Fibroblast of skin of right quadriceps (primary cell): ENCODE measurements at regions not wholly inside any gene's neighbourhood (a gene's known extent, or its start where the extent isn't known, plus 50 kb on each side); places are given as distances from the start of the nearest gene placed in this dataset.

Experiments
- DNase-seq: peaks from one replicate; pipeline ENCODE4 v3.0.0-alpha.2; 2013

- no peak for DNase-seq
Observed at GRCh38 chr13:91172160-91172559, 175.3 kb upstream of the MIR17HG start.

GRCh38 chr13:91174886-91175501 is 172.5 kb upstream of the MIR17HG start:
- no peak for DNase-seq

- DNase-seq = no peak
Observed at GRCh38 chr13:91178099-91178498, 169.4 kb upstream of the MIR17HG start.

GRCh38 chr13:91181892-91182291 is 165.6 kb upstream of the MIR17HG start:
- DNase-seq = no peak

DNA sequence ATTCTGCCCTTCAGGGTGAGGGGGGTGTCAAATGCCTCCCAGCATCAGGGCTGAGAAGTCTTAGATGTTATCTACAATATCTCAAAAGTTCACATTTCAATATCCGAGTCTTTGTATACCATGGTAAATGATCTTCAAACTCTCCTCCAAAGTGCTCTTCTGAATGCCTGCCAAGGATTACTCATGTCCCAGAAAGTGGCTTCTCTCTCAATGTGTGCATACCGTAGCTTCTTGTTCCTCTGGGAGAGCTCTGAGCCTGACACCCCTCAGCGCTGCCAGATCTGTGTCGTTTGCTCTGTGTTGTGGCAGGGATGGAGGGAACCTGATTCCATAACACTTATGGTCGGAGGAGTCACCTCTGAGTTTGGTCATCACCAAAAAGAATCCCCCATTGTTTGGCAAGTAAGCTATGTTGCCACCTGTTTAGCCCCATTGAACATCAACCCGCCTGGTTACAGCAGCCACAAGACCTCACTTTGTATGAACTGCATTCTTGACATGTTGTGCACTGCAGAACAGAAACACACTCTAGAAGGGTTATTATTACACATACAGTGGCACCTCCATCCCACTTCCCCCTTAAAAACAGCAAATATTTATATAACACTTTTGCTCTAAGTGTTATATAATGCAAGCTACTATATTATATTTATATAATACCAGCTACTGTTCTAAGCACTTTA is 163.1 kb upstream of the MIR17HG start:
- peak; percentile 3 for DNase-seq

DNA sequence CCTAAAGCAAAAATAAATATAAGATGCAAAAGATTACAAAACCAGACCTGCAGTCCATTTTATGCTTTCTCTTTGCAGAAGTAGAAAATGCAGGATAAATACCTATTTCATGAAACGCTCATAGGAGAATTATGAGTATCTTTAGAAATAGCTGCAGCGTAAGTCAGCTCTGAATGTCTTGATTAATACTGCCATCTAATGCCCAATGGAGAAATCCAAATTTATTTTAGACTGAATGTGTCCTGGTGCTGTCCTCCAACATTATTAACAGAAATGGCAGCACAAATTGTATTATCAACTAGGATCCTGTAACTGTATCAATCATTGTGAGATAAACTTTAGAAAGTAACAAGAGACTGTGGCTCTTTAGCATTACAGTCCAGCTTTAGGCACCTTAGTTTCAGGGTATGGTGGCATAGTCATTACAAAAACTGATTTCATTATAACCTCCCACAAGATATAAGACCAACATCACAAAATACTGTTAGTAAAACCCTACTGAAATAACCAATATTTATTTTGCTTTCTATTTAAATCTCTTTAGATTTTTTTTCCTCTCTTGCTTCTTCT is 162.1 kb upstream of the MIR17HG start:
- DNase-seq = peak; percentile 19

GRCh38 chr13:91187522-91187921 is 160.0 kb upstream of the MIR17HG start:
- no peak for DNase-seq

- no peak for DNase-seq
Observed at GRCh38 chr13:91189506-91189905, 158.0 kb upstream of the MIR17HG start.

DNA sequence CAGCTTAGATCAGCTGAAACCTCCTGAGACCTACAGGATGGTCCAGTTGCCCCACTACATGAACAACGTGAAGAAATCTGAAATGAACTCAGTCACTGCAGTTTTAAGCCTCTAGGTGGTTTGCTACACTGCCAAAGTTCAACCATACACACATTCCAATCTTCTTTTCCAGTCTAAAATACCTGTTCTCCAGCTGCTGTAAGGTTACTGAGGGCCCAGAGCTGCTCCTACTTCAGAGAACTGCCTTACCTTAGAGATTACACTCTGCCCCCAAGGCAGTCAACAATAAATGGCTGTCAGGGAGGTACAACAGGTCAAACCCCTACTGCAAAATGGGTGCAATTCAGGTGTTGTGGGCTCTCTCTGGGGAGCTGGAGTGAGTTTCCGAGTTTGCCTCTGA is 154.1 kb upstream of the MIR17HG start:
- no peak for DNase-seq

DNA sequence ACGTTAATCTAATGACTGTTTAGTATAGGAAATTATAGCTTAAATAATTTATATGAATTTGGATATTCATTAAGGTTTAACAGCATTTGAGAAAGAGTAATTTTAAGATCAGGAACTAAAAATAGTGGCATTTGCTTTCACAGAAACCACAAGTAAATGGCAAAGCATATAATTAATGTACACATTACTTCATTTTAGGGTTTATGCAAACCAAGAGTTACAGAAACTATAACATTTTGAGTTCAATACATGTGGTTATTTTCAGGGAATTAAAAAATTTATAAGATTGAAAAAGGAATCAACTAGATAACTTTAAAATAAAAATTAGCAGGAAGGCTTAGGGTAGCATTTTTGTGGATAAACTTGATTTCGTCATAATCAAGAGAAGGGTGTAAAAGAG is 151.7 kb upstream of the MIR17HG start:
- DNase-seq = no peak

DNA sequence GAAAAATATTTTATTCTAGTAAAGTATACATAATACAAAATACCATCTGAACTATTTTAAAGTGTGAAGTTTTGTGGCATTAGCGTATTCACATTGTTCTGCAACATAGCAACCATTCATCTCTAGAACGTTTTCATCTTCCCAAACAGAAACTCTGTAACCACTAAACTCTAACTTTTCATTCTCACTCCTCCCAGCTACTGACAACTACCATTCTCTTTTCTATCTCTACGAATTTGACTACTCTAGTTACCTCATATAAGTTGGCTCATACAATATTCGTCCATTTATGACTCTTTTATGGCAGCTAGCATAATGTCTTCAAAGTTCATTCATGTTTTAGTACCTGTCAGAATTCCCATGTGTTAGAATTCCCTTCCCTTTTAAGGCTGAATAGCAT is 150.5 kb upstream of the MIR17HG start:
- DNase-seq = no peak

- DNase-seq = no peak
Observed at GRCh38 chr13:91199866-91200265, 147.6 kb upstream of the MIR17HG start.

DNA sequence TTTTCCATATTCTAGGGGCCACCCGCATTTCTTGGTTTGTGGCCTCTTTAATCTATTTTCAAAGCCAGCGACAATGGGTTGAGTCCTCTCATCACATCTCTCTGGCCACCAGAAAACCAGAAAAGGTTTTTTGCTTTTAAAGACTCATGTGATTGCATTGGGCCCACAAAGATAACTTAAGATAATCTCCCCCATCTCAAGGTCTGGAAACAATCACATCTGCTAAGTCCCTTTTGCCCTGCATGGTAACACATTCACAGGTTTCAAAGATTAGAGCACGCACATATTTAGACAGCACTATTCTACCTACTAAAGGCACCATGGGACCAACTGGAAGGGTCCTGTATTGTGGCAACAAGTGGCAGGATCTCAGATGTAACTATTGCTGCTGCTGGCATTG is 147.0 kb upstream of the MIR17HG start:
- DNase-seq = no peak

- DNase-seq = no peak
Observed at GRCh38 chr13:91203430-91203829, 144.1 kb upstream of the MIR17HG start.

DNA sequence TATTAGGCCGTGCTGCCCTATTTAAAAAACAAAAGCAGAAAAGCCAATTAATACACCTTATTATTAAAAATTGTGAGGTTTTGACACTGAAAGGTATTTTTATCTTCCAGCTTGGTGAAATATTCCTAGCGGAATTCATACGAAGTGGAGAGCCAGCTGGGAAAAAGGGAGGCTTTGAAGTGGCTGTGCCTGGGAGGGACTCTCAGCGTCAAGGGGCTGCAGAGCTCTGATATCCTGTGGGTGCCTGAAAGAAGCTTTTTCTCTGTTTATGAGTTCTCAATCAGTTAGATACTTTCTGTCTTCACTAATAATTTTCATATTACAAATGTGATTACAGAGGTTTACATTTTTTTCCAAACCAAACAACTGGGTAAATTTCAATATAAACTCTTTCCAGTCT is 140.2 kb upstream of the MIR17HG start:
- DNase-seq = no peak

- no peak for DNase-seq
Observed at GRCh38 chr13:91211510-91211909, 136.0 kb upstream of the MIR17HG start.

- no peak for DNase-seq
Observed at GRCh38 chr13:91212231-91212630, 135.3 kb upstream of the MIR17HG start.

DNA sequence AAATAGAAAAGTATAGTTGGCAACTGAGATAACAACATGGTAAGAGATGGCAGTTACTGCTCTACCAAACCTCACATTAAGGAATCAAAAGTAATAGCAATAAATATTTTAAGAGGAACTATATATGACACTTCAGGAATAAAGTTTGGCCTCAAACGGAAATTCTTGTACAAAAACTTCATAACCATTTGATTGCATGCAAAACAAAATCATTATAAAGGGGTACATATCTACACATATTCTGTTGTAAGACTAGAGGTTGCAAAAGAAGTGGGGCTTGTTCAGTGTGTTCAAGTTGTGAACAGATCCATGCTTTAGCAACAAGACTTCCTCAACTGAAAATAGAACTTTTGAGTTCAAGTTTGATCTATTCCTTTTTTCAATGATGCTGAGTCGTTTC is 133.5 kb upstream of the MIR17HG start:
- DNase-seq = no peak

DNA sequence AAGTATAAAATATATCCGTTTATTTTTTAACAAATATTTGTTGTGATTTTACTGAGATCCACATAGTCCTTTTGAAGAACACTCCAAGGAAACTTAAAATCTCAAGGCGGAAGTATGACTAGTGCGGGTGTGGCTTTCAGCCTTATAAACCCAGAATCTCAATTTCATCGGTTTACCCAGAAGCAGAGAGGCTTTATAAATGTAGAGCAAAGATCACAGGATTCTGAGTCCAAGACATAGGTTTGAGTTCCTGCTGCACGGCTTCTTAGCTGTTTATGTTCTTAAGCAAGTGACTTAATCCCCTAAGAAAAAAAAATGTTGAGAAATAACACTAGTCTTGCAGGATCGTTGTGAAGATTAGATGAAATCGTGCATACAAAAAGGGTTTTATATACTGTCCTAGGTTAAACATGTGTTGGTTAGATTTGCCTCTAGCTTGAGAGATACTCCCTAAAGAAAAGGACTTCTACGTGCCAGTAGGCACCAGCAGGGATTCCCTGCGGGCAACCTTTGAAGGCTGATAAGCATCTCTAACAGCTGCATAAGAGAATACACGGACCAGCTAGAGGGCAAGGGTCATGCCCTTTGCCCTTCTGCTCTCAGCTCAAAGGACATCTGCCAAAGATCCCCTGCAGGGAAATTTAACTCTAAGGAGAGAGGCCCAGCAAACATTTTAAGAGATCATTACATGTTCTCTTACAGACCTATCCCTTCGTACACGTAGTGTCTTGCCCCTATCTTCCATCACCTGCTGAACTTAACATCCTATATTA is 130.4 kb upstream of the MIR17HG start:
- DNase-seq = no peak

GRCh38 chr13:91219201-91219600 is 128.3 kb upstream of the MIR17HG start:
- DNase-seq = no peak

- DNase-seq = no peak
Observed at GRCh38 chr13:91220872-91221271, 126.6 kb upstream of the MIR17HG start.

DNA sequence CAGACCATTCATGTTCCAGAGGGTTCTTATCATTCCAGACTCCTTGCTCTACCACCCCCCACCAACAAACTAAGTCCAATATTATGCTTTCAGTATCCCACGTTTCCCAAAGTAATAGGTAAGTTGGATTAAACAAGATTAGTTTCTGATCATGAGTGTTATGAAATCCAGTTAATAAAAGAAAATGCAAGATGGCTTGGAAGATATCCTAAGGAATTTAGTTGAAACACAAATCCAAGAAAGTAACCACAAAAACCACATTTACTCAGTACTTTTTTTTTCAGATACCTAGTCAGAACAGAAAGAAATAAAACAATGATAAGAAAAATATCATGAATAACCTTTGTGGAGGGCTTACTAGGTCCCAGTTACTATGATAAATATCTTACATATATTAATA is 119.4 kb upstream of the MIR17HG start:
- DNase-seq = no peak

- no peak for DNase-seq
Observed at GRCh38 chr13:91228940-91229339, 118.5 kb upstream of the MIR17HG start.

DNA sequence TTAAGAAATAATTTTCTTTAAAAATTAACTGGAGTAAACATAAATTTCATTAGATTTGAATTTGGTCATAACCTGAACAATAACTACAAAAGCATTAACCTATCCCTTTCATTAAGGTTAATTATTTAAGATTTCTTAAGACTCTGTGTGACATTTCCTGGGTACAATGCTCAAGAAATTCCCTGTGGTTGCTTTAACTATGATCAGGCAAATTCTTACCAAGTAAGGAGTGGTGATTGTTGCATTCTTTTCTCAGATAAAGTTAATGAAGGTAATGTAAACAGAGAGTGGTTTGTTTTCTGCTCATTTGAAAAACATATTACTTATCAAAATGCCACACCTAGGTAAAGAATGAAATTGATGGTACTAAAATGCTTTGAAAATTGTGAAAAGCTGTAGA is 114.8 kb upstream of the MIR17HG start:
- DNase-seq = no peak
